GM12878 (cell line): ENCODE measurements at regions not wholly inside any gene's neighbourhood (a gene's known extent, or its start where the extent isn't known, plus 50 kb on each side); places are given as distances from the start of the nearest gene placed in this dataset.

ENCODE experiments used
- BRCA1 ChIP-seq: IDR thresholded peaks from 2 replicates; pipeline ENCODE4 v1.6.1; 2011; ENCODE audit warnings: low read depth, low read length, improper control_type of control experiment
- CEBPB ChIP-seq, 2 experiments: fragments of 150-350 bp in 1 of 2; IDR thresholded peaks; 2 replicates each; pipeline ENCODE4 v1.6.1; 2012 to 2014; ENCODE audit warnings: low read depth in 2 of 2, low read length in 2 of 2, borderline replicate concordance in 1 of 2, inconsistent platforms in 1 of 2
- MYC ChIP-seq: IDR thresholded peaks from 2 replicates; pipeline ENCODE4 v1.6.1; 2011; ENCODE audit warnings: mild to moderate bottlenecking, low read length, moderate library complexity, inconsistent platforms; ENCODE audit not compliant: insufficient read depth, insufficient replicate concordance, insufficient read length, severe bottlenecking
- POLR2AphosphoS5 ChIP-seq: IDR thresholded peaks from 2 replicates; pipeline ENCODE4 v1.6.1; 2011; ENCODE audit warnings: mild to moderate bottlenecking, low read length, inconsistent platforms
- SMC3 ChIP-seq: IDR thresholded peaks from 2 replicates; pipeline ENCODE4 v1.6.1; 2011; ENCODE audit warnings: low read length, improper control_type of control experiment, borderline replicate concordance
- TARDBP ChIP-seq: IDR thresholded peaks from 2 replicates; pipeline ENCODE4 v1.6.1; 2016; ENCODE audit warnings: borderline replicate concordance
- TCF7 ChIP-seq: IDR thresholded peaks from 2 replicates; pipeline ENCODE4 v1.6.1; 2014; ENCODE audit warnings: antibody characterized with exemption, borderline replicate concordance
- ZNF274 ChIP-seq: IDR thresholded peaks from one replicate; pipeline ENCODE4 v1.8.0; 2011; ENCODE audit not compliant: insufficient read length, insufficient read depth
- TF ChIP-seq, protein P1 (sequence below), 3 experiments: IDR thresholded peaks in 2 of 3; conservative IDR thresholded peaks in 1 of 3; 2 replicates each; pipeline ENCODE4 v1.5.1; 2011; ENCODE audit warnings: low read depth in 3 of 3, low read length in 3 of 3, mild to moderate bottlenecking in 3 of 3, control low read depth in 2 of 3, moderate library complexity in 2 of 3, inconsistent platforms in 1 of 3, mixed read lengths in 1 of 3; ENCODE audit not compliant: control insufficient read depth in 2 of 3, insufficient read depth in 1 of 3; ENCODE audit errors: extremely low read depth in 1 of 3
- TF ChIP-seq, protein P2 (sequence below): IDR thresholded peaks from 2 replicates; pipeline ENCODE4 v1.6.1; 2012; ENCODE audit warnings: low read depth, low read length, improper control_type of control experiment

DNA sequence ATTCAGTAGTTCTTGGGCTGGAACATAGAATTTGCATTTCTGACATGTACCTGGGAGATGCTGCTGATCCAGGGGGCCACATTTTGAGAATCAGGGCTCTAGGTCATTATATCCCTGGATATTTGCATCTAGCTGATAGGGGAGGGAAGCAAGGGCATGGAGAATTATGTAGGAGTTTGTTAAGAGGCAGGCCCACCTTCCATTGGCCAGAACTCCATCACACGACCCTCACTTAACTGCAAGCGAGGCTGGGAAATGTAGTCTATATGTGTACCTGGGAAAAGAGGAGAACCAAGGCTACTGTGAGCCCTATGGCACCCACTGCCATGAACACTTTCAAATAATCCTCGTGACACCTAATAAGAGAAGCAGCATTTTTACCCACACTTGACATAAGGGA lies 657.6 kb downstream of the MED13L start:
- TF ChIP-seq POLR2AphosphoS5: no peak
- TF ChIP-seq, protein P1, sequence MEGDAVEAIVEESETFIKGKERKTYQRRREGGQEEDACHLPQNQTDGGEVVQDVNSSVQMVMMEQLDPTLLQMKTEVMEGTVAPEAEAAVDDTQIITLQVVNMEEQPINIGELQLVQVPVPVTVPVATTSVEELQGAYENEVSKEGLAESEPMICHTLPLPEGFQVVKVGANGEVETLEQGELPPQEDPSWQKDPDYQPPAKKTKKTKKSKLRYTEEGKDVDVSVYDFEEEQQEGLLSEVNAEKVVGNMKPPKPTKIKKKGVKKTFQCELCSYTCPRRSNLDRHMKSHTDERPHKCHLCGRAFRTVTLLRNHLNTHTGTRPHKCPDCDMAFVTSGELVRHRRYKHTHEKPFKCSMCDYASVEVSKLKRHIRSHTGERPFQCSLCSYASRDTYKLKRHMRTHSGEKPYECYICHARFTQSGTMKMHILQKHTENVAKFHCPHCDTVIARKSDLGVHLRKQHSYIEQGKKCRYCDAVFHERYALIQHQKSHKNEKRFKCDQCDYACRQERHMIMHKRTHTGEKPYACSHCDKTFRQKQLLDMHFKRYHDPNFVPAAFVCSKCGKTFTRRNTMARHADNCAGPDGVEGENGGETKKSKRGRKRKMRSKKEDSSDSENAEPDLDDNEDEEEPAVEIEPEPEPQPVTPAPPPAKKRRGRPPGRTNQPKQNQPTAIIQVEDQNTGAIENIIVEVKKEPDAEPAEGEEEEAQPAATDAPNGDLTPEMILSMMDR (IDR thresholded peaks at IDR 0.05 in 2 of 3, conservative IDR thresholded peaks at IDR 0.05 in 1 of 3; ENCODE audit: control insufficient read depth in 2 of 3, extremely low read depth in 1 of 3, insufficient read depth in 1 of 3, low read depth in 3 of 3, low read length in 3 of 3): no peak
- TF ChIP-seq SMC3: no peak
- no peak for TF ChIP-seq CEBPB (IDR thresholded peaks at IDR 0.05; ENCODE audit: borderline replicate concordance in 1 of 2, low read depth in 2 of 2, low read length in 2 of 2)
- TF ChIP-seq TCF7: no peak
- TF ChIP-seq ZNF274: no peak
- TF ChIP-seq BRCA1: no peak
- TF ChIP-seq, protein P2, sequence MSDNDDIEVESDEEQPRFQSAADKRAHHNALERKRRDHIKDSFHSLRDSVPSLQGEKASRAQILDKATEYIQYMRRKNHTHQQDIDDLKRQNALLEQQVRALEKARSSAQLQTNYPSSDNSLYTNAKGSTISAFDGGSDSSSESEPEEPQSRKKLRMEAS: no peak
- no peak for TF ChIP-seq TARDBP
- no peak for TF ChIP-seq MYC
